TTC549 (cell line): ENCODE measurements at regions not wholly inside any gene's neighbourhood (a gene's known extent, or its start where the extent isn't known, plus 50 kb on each side); places are given as distances from the start of the nearest gene placed in this dataset.
A peak's percentile ranks its signal among the peaks of the same experiment; 100 is the strongest.

ENCODE experiments used
- FAIRE-seq: peaks from 2 replicates; lab custom pipeline; 2012; peaks lifted over from hg19 to GRCh38; lab: Jason Lieb, UNC

GRCh38 chr11:109808569-109808968 lies 284.6 kb upstream of the ZC3H12C start:
- FAIRE-seq: no peak

GRCh38 chr11:109814824-109815223 lies 278.4 kb upstream of the ZC3H12C start:
- no peak for FAIRE-seq

GRCh38 chr11:109815500-109816150 lies 277.6 kb upstream of the ZC3H12C start:
- no peak for FAIRE-seq

GRCh38 chr11:109818290-109818689 lies 274.9 kb upstream of the ZC3H12C start:
- no peak for FAIRE-seq

- no peak for FAIRE-seq
These were observed 273.8 kb upstream of the ZC3H12C start for GRCh38 chr11:109819410-109819809.

- no peak for FAIRE-seq
These were observed 271.7 kb upstream of the ZC3H12C start for GRCh38 chr11:109821511-109821910.

- no peak for FAIRE-seq
These were observed 270.6 kb upstream of the ZC3H12C start for GRCh38 chr11:109822436-109823102.

GRCh38 chr11:109828387-109828786 lies 264.8 kb upstream of the ZC3H12C start:
- FAIRE-seq: no peak

- no peak for FAIRE-seq
These were observed 255.2 kb upstream of the ZC3H12C start for GRCh38 chr11:109838026-109838425.

GRCh38 chr11:109845437-109845836 lies 247.8 kb upstream of the ZC3H12C start:
- no peak for FAIRE-seq

GRCh38 chr11:109847621-109848020 lies 245.6 kb upstream of the ZC3H12C start:
- FAIRE-seq: no peak

GRCh38 chr11:109849051-109849450 lies 244.1 kb upstream of the ZC3H12C start:
- no peak for FAIRE-seq

GRCh38 chr11:109849946-109850345 lies 243.2 kb upstream of the ZC3H12C start:
- FAIRE-seq: no peak

- FAIRE-seq: no peak
These were observed 241.3 kb upstream of the ZC3H12C start for GRCh38 chr11:109851780-109852390.

GRCh38 chr11:109853156-109853776 lies 239.9 kb upstream of the ZC3H12C start:
- FAIRE-seq: peak; percentile 80

- FAIRE-seq: no peak
These were observed 238.5 kb upstream of the ZC3H12C start for GRCh38 chr11:109854731-109855130.

GRCh38 chr11:109856928-109857327 lies 236.3 kb upstream of the ZC3H12C start:
- no peak for FAIRE-seq

- no peak for FAIRE-seq
These were observed 235.6 kb upstream of the ZC3H12C start for GRCh38 chr11:109857637-109858036.

GRCh38 chr11:109858152-109858551 lies 235.0 kb upstream of the ZC3H12C start:
- no peak for FAIRE-seq

GRCh38 chr11:109859045-109859724 lies 234.0 kb upstream of the ZC3H12C start:
- no peak for FAIRE-seq

- FAIRE-seq: no peak
These were observed 230.4 kb upstream of the ZC3H12C start for GRCh38 chr11:109862835-109863234.

- no peak for FAIRE-seq
These were observed 229.0 kb upstream of the ZC3H12C start for GRCh38 chr11:109864151-109864661.
